GM21723 (cell line): ENCODE measurements at regions not wholly inside any gene's neighbourhood (a gene's known extent, or its start where the extent isn't known, plus 50 kb on each side); places are given as distances from the start of the nearest gene placed in this dataset.

ENCODE experiments used
- ATAC-seq: cut with Tn5 transposase; IDR thresholded peaks from one replicate; pipeline ENCODE4 v1.9.1; 2021; ENCODE audit warnings: mild to moderate bottlenecking, moderate library complexity; ENCODE audit not compliant: unreplicated experiment

GRCh38 chr15:47640079-47640478 is 77.2 kb upstream of the SEMA6D start:
- no peak for ATAC-seq

DNA sequence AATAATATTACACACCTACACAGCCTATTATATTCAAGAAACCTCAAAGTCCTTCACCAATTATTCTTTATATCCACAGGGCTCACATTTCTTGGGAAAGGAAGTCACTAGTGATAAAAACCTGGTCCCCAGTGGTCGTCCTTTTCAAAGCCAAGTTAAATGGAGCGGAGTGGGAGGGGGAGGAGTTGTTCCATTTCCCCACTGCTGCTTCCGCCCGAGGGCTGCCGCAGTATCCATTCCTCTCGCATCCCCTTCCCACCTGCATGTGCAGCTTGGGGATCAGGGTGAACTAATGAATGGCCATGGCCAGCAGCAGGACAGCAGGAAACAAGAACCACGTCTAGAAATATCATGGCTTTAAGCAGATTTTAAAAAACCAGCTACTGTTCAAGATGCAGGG is 76.4 kb upstream of the SEMA6D start:
- ATAC-seq: no peak

GRCh38 chr15:47644722-47645121 is 72.6 kb upstream of the SEMA6D start:
- ATAC-seq: no peak

DNA sequence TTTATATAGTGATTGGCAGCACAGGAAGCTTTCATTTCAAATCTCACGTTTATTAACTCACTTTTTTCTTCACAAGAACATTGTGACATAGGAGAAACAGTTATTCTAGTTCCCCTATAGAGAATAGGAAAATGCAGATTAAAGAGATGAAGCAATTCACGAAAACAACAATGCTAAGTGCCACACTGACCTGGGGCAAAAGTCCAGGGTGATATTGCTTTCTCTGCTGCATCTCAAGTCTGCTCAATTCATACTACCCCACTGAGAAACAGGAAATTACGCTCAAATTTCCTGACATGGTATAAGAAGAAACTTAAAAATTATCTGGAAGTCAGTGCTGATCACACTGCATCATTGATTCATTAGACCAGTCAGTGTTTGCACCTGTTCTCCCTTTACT is 66.7 kb upstream of the SEMA6D start:
- ATAC-seq: no peak

GRCh38 chr15:47652328-47652727 is 65.0 kb upstream of the SEMA6D start:
- no peak for ATAC-seq

- ATAC-seq: no peak
Measured at GRCh38 chr15:47652844-47653243, 64.5 kb upstream of the SEMA6D start.

DNA sequence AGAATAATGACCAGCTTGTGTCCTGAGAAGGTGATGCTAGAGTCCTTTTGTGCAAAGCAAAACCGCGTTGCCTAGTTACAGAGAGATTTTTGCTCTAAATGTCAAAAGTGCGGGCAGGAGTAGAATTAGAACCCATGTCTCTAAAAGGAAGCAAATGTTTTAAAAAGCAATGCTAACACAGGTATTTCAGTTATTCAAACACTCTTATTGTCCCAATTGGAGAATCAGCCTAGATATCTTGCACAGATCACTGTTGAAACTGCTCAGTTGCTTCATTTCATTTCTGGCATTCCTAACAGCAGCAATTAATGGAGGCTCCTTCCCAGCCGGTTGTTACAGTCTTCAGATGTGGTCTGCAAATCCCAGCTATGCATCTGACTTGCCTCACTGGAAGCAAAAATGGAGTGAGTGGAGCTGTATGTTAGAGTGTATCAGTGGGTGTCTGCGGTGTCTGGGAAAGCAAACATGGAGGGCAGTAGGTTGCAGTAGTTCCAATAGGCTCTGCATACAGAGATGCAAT is 55.6 kb upstream of the SEMA6D start:
- ATAC-seq: no peak

GRCh38 chr15:47663101-47663500 is 54.2 kb upstream of the SEMA6D start:
- ATAC-seq: no peak
